Head of caudate nucleus (tissue), 42 donors: ENCODE measurements at regions not wholly inside any gene's neighbourhood (a gene's known extent, or its start where the extent isn't known, plus 50 kb on each side); places are given as distances from the start of the nearest gene placed in this dataset.
"Not testable (repeated sequence)": the region's sequence is repeated elsewhere in the genome, so short reads cannot be mapped to it uniquely, and the experiment has no call there.

Source experiments
- DNase-seq, 42 donors: peaks; one replicate each; pipeline versions ENCODE4 v3.0.0 to v3.0.0-alpha.2; 2020 to 2021; ENCODE audit warnings: mixed read lengths in 7 of 42
- intact Hi-C: fragments of 100-400 bp; cut with DNase I; formaldehyde crosslinking; loops from one replicate; pipeline ENCODE4 v1.15.0; 2022

DNA sequence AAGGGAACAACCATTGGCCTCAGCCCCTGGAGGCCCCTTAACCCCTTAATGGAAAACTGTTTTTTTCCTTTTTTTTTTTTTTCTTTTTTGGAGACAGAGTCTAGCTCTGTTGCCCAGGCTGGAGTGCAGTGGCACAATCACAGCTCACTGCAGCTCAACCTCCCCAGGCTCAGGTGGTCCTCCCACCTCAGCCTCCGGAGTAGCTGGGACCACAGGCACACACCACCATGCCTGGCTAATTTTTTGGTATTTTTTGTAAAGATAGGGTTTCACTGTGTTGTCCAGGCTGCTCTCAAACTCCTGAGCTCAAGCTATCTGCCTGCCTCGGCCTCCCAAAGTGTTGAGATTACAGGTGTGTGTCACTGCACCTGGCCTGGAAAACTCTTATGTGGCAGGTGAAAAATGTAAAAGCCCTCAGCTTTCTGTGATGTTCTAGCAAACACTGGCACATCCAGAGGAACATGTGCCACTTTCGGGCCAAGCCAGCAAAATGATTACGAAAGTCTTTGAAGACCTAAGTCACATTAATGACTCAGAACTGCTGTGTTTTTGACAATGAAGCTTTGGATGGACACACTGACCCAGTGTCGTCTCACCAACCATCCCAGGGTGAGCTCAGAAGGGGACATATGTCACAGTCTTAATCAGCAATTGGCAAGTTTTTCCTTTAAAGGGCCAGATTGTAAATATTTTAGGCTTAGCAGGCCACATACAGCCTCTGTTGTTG, 189.3 kb upstream of the TPM1 start:
- intact Hi-C loops: no loop called here
- DNase-seq: peak in 8 of 42 donors; percentile 13 to 67 (median 32)

- intact Hi-C loops: no loop called here
Observed at GRCh38 chr15:62853841-62854225, 188.7 kb upstream of the TPM1 start.

DNA sequence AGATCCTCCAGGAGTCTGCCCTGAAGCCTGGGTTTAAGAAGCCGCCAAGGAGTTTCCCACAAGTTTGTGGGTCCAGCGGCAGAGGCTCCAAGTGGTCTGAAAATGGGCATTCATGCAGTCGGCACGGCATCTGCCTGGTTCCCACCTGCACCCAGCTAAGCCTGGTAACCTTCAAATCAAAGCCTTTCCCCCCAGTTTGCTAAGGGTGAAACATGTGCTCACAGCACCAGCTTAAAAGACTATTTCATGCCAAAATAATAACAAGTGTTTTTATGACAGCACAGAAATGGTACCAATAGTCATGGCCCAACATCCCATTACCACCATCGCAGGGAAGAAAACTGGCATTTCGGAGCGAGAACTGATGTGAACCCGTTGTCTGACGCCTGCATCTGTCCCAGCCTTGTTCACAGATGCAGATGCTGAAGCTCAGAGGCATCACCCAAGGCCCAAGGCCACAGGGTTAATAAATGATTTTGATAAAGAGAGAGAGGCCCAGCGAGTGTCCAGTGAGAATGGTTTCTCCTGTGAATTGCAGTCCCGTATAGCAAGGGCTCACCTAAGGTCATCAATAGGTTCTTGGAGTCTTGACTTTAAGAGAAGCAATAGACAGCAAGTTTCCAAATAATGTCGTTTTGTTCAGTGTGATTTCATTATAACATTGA, 188.0 kb upstream of the TPM1 start:
- DNase-seq: no peak
- intact Hi-C loops: no loop called here

More at GRCh38 chr15:62853841-62854225, 188.7 kb upstream of the TPM1 start:
- DNase-seq: no peak

- DNase-seq: no peak
- intact Hi-C loops: no loop called here
Observed at GRCh38 chr15:62855085-62855476, 187.5 kb upstream of the TPM1 start.

GRCh38 chr15:62856466-62857246, 185.9 kb upstream of the TPM1 start:
- DNase-seq: no peak
- intact Hi-C loops: no loop called here

- no peak for DNase-seq
- intact Hi-C loops: no loop called here
Observed at GRCh38 chr15:62857411-62857853, 185.1 kb upstream of the TPM1 start.

DNA sequence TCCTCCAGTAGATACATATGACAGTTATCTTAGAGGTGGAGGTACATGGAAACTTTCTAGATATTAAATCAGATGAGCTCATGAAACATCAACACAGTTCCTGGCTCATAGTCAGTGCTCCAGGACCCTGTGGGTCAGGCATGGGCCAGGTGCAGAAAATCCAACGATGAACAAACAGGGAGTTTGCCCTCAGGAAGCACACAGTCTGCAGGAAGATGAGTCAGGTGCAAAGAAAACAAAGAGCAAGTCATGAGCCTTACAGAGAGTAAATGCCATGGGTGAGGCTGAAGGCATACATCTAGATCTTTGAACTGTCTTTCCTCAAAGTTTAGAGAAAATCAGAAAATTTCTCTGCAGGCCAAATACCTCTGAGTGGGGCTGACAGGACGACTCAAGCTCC, 184.2 kb upstream of the TPM1 start:
- intact Hi-C loops: no loop called here
- DNase-seq: no peak

DNA sequence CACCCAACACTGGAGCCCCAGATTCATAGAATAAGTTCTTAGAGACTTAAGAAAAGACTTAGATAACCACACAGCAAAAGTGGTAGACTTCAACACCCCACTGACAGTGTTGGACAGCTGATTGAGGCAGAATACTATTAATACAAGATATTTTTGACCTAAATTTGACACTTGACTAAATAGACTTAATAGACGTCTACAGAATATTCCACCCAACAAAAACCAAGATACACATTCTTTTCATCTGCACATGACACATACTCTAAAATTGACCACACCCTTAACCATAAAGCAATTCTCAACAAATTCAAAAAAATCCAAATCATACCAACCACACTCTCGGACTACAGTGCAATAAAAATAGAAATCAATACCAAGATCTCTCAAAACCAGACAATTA, 179.8 kb upstream of the TPM1 start:
- intact Hi-C loops: no loop called here
- no peak for DNase-seq

GRCh38 chr15:62866366-62866765, 176.2 kb upstream of the TPM1 start:
- intact Hi-C loops: no loop called here
- DNase-seq: no peak

DNA sequence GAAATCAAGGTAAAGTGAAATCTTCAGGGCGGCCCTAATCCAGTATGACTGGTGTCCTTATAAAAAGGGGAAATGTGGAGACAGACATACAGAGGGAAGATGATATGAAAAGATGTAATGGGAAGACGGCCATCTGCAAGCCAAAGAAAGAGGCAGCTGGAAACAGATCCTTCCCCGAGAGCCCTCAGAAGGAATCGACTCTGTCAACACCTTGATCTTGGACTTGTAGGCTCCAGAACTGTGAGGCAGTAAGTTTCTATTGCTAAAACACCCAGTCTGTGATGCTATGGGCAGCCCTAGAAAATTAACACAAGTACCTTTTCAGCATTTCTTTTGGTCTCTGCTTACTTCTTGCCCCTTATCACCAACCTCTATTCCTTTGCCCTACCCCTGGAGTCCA, 174.7 kb upstream of the TPM1 start:
- DNase-seq: no peak
- intact Hi-C loops: no loop called here

GRCh38 chr15:62868507-62868906, 174.0 kb upstream of the TPM1 start:
- no peak for DNase-seq
- intact Hi-C loops: no loop called here

GRCh38 chr15:62869116-62869515, 173.4 kb upstream of the TPM1 start:
- intact Hi-C loops: no loop called here
- no peak for DNase-seq

DNA sequence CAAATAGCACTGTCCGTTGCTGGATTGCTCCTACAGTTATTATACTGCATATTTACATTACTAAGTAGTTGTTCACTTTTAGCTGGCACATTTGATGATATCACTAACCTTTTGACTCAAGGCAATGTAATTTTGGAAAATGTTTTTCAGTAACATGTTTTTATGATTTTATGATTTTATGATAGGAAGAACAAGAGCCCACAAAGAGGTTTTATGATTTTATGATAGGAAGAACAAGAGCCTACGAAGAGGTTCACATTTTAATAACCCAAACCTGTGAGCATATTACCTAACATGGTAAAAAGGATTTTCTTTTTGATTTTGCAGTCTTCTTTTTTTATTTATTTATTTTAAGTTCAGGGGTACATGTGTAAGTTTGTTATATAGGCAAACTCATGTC, 172.3 kb upstream of the TPM1 start:
- intact Hi-C loops: no loop called here
- no peak for DNase-seq

GRCh38 chr15:62870701-62871100, 171.8 kb upstream of the TPM1 start:
- intact Hi-C loops, DNase-seq: not testable (repeated sequence)

- intact Hi-C loops: no loop called here
Observed at GRCh38 chr15:62873203-62873602, 169.3 kb upstream of the TPM1 start.

DNA sequence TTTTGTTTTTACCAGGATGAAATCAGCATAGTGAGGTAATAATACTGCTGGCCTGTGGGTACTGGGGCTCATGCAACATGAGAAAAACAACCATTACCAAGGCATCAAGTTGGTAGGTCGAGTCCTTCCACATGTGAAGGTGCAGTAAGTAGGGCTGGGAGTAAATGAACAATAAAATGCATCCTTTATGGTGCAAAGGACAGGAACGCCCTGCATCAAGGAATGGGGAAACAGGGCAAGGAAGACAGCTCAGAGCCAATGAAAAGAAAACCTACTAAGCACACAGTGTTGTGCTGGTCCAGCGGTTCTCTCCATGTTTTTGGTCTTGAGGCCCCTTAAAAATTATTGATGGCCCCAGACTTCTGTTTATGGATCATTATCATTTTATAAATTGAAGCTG, 168.5 kb upstream of the TPM1 start:
- DNase-seq: no peak
- intact Hi-C loops: no loop called here

More at GRCh38 chr15:62873203-62873602, 169.3 kb upstream of the TPM1 start:
- DNase-seq: no peak

GRCh38 chr15:62874959-62875625, 167.5 kb upstream of the TPM1 start:
- no peak for DNase-seq
- intact Hi-C loops: no loop called here

DNA sequence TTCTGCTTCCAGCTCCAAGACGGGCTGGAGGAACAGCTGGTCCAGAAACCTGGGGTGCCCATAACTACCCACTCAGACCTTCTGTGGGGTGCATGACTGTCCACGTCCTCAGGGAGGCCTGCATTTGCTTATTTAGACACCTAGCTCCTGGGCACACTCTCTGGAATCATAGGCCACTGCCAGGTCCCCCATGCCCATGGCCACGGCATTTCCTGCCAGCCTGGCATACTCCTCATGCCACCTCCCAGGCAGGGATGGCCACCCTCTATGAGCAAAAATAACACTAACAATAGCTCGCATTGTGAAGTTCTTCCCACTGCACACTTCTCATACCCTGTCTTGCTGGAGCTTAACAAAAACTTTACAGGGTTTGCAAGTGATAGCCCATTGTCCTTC, 166.9 kb upstream of the TPM1 start:
- DNase-seq: no peak
- intact Hi-C loops: no loop called here

DNA sequence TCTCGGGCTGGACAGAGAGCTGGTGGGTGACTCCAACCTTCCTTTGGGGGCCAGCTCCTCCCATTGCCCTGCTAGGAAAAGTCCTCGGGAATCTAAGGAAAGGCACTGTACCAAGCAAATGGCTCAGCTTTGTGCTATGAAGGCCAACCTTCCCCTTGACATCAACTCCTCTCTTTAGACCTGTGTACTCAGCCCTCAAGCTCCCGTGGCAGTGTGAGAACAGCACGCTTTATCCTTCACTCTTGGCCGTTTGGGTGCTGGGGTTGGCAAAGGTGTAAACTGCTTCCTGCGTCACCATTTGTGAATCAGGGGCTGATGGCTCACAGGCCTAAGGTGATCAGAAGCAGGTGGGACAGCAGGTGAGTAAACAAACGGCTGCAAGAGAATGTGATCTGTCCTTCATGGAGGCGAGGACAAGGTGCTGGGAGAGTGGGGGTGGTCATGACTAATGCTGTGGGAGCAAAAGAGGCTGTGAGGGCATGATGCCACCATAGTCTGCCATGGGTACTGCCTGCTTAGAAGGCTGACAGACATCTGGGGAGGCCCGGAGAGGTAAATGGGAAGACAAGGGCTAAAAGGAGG, 165.2 kb upstream of the TPM1 start:
- intact Hi-C loops: no loop called here
- no peak for DNase-seq
